DMS 273 (cell line): ENCODE measurements at regions not wholly inside any gene's neighbourhood (a gene's known extent, or its start where the extent isn't known, plus 50 kb on each side); places are given as distances from the start of the nearest gene placed in this dataset.
A peak's percentile ranks its signal among the peaks of the same experiment; 100 is the strongest.

ENCODE experiments used
- DNase-seq: peaks from one replicate; lab custom pipeline; 2025; ENCODE audit not compliant: unreplicated experiment; lab: John Stamatoyannopoulos, UW

- no peak for DNase-seq
Measured at GRCh38 chr18:70446063-70446462, 157.2 kb downstream of the SOCS6 start.

- DNase-seq, result peak; percentile 5
Measured at GRCh38 chr18:70442933-70443332, 154.1 kb downstream of the SOCS6 start.

- DNase-seq, result no peak
Measured at GRCh38 chr18:70432804-70433400, 144.1 kb downstream of the SOCS6 start.

GRCh38 chr18:70431203-70431624 is 142.4 kb downstream of the SOCS6 start:
- no peak for DNase-seq

- DNase-seq, result no peak
Measured at GRCh38 chr18:70430501-70431173, 141.8 kb downstream of the SOCS6 start.

- no peak for DNase-seq
Measured at GRCh38 chr18:70429847-70430500, 141.1 kb downstream of the SOCS6 start.

- DNase-seq, result no peak
Measured at GRCh38 chr18:70428439-70428838, 139.6 kb downstream of the SOCS6 start.

- DNase-seq, result no peak
Measured at GRCh38 chr18:70426818-70427217, 138.0 kb downstream of the SOCS6 start.

- DNase-seq, result no peak
Measured at GRCh38 chr18:70425236-70425635, 136.4 kb downstream of the SOCS6 start.

GRCh38 chr18:70423988-70424387 is 135.1 kb downstream of the SOCS6 start:
- no peak for DNase-seq

GRCh38 chr18:70423120-70423519 is 134.3 kb downstream of the SOCS6 start:
- no peak for DNase-seq

GRCh38 chr18:70422391-70422965 is 133.6 kb downstream of the SOCS6 start:
- DNase-seq, result no peak

GRCh38 chr18:70421471-70422390 is 132.9 kb downstream of the SOCS6 start:
- DNase-seq, result peak; percentile 47

GRCh38 chr18:70420146-70420898 is 131.5 kb downstream of the SOCS6 start:
- DNase-seq, result no peak

- no peak for DNase-seq
Measured at GRCh38 chr18:70419526-70419925, 130.7 kb downstream of the SOCS6 start.

GRCh38 chr18:70418546-70419311 is 129.9 kb downstream of the SOCS6 start:
- no peak for DNase-seq

GRCh38 chr18:70417847-70418246 is 129.0 kb downstream of the SOCS6 start:
- DNase-seq, result no peak

- DNase-seq, result no peak
Measured at GRCh38 chr18:70416496-70416895, 127.7 kb downstream of the SOCS6 start.

GRCh38 chr18:70415823-70416488 is 127.1 kb downstream of the SOCS6 start:
- peak; percentile 81 for DNase-seq
